Thyroid gland (tissue), 4 donors: ENCODE measurements at regions not wholly inside any gene's neighbourhood (a gene's known extent, or its start where the extent isn't known, plus 50 kb on each side); places are given as distances from the start of the nearest gene placed in this dataset.

ENCODE experiments used
- POLR2A ChIP-seq, 2 donors: fragments of 450-650 bp; IDR thresholded peaks; one replicate each; pipeline ENCODE4 v1.6.1; 2017; ENCODE audit warnings: antibody characterized with exemption in 2 of 2, mild to moderate bottlenecking in 2 of 2, moderate library complexity in 1 of 2
- TF ChIP-seq, protein P1 (sequence below), 6 experiments: fragments of 200-600 bp in 3 of 6; fragments of 450-650 bp in 3 of 6; sonication (generic) in 3 of 6; IDR thresholded peaks; one replicate each; pipeline ENCODE4 v1.5.1; 2016 to 2019; ENCODE audit warnings: antibody characterized with exemption in 6 of 6, mild to moderate bottlenecking in 2 of 6, inconsistent platforms in 1 of 6, moderate library complexity in 1 of 6

DNA sequence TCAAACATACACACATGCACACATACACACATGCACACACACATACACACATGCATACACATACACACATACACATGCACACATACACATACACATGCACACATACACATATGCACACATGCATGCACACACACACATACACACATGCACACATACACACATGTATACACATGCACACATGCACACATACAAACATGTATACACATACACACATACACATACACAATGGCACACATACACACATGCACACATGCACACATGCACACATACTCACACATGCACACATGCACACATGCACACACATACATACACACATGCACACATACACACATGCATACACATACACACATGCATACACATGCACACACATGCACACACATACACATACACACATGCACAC is 137.2 kb downstream of the ACKR3 start:
- TF ChIP-seq, protein P1, sequence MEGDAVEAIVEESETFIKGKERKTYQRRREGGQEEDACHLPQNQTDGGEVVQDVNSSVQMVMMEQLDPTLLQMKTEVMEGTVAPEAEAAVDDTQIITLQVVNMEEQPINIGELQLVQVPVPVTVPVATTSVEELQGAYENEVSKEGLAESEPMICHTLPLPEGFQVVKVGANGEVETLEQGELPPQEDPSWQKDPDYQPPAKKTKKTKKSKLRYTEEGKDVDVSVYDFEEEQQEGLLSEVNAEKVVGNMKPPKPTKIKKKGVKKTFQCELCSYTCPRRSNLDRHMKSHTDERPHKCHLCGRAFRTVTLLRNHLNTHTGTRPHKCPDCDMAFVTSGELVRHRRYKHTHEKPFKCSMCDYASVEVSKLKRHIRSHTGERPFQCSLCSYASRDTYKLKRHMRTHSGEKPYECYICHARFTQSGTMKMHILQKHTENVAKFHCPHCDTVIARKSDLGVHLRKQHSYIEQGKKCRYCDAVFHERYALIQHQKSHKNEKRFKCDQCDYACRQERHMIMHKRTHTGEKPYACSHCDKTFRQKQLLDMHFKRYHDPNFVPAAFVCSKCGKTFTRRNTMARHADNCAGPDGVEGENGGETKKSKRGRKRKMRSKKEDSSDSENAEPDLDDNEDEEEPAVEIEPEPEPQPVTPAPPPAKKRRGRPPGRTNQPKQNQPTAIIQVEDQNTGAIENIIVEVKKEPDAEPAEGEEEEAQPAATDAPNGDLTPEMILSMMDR (IDR thresholded peaks at IDR 0.05): no peak
- TF ChIP-seq POLR2A (IDR thresholded peaks at IDR 0.05): no peak
